H1 (cell line): ENCODE measurements at regions not wholly inside any gene's neighbourhood (a gene's known extent, or its start where the extent isn't known, plus 50 kb on each side); places are given as distances from the start of the nearest gene placed in this dataset.

ENCODE experiments used
- SAP30 ChIP-seq: fragments of 300-600 bp; sonication (generic); IDR thresholded peaks from 2 replicates; pipeline ENCODE4 v1.7.1; 2012; ENCODE audit warnings: low read length, moderate library complexity, mild to moderate bottlenecking, inconsistent platforms; ENCODE audit not compliant: insufficient read depth, insufficient replicate concordance
- YY1 ChIP-seq: IDR thresholded peaks from 2 replicates; pipeline ENCODE4 v1.6.1; 2011; ENCODE audit warnings: low read depth, mild to moderate bottlenecking, low read length
- TF ChIP-seq, protein P1 (sequence below): IDR thresholded peaks from 2 replicates; pipeline ENCODE4 v1.6.1; 2012; ENCODE audit warnings: low read length, inconsistent platforms

DNA sequence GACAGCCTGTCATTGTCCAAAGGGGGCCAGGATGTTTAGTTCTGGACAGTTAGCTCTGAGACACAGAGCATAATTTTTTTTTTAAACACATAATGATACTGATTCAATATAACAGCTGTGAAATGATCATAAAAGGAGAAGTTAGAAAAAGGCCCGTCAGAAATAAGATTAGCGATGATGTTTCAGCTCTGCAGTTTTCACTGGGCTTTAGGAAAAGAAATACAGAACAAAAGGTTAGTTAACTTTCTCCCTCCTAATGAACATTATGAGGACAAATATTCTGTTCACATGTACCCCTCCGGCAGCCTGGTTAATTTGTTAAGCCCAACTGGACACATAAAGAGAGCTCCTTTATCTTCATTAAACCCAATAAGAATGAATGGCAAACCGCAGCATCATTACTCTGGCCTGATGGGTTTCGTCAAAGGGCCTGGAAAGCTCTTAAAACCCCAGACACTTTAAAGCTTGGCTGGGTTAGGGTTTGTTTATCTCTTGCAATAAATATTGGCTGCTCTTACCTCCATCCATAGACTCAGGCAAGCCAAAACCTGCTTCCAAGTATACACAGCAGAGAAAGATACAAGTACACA lies 394.6 kb downstream of the KIF16B start (continued):
- TF ChIP-seq, protein P1, sequence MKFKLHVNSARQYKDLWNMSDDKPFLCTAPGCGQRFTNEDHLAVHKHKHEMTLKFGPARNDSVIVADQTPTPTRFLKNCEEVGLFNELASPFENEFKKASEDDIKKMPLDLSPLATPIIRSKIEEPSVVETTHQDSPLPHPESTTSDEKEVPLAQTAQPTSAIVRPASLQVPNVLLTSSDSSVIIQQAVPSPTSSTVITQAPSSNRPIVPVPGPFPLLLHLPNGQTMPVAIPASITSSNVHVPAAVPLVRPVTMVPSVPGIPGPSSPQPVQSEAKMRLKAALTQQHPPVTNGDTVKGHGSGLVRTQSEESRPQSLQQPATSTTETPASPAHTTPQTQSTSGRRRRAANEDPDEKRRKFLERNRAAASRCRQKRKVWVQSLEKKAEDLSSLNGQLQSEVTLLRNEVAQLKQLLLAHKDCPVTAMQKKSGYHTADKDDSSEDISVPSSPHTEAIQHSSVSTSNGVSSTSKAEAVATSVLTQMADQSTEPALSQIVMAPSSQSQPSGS = no peak
- TF ChIP-seq SAP30 = no peak
- TF ChIP-seq YY1 = no peak
- TF ChIP-seq, all 59 proteins: peak for 0
